Calu3 (cell line): ENCODE measurements at regions not wholly inside any gene's neighbourhood (a gene's known extent, or its start where the extent isn't known, plus 50 kb on each side); places are given as distances from the start of the nearest gene placed in this dataset.

Experiments used
- BruUV-seq: library from RNA; stranded (reverse); fragments of 400-500 nt; replicated peaks from 2 replicates; lab custom pipeline; 2021; lab: Mats Ljungman, UMichigan
- CTCF ChIA-PET: fragments of 300-600 bp; sonication (Branson Sonifier 250); formaldehyde crosslinking; loops from one replicate; lab custom pipeline; 2022; ENCODE audit warnings: antibody characterized with exemption; lab: Charles Lee
- DNase-seq: peaks from one replicate; pipeline ENCODE4 v3.0.0; 2022
- H3K27ac Mint-ChIP-seq: one replicate; pipeline ENCODE4 v1.8.0; 2022; ENCODE audit warnings: mixed read lengths; ENCODE audit not compliant: unreplicated experiment
- H3K27me3 Mint-ChIP-seq: one replicate; pipeline ENCODE4 v1.8.0; 2022; ENCODE audit warnings: mixed read lengths; ENCODE audit not compliant: unreplicated experiment
- H3K36me3 Mint-ChIP-seq: one replicate; pipeline ENCODE4 v1.8.0; 2022; ENCODE audit warnings: mild to moderate bottlenecking, moderate library complexity, mixed read lengths; ENCODE audit not compliant: insufficient read depth, unreplicated experiment
- H3K4me1 Mint-ChIP-seq: one replicate; pipeline ENCODE4 v1.8.0; 2022; ENCODE audit warnings: mild to moderate bottlenecking, low read depth, mixed read lengths; ENCODE audit not compliant: unreplicated experiment
- H3K4me3 Mint-ChIP-seq: one replicate; pipeline ENCODE4 v1.8.0; 2022; ENCODE audit warnings: mild to moderate bottlenecking, low read depth, moderate library complexity, mixed read lengths; ENCODE audit not compliant: unreplicated experiment
- H3K9me3 Mint-ChIP-seq: one replicate; pipeline ENCODE4 v1.8.0; 2022; ENCODE audit warnings: low read depth, mixed read lengths; ENCODE audit not compliant: unreplicated experiment
- intact Hi-C: fragments of 100-400 bp; cut with micrococcal nuclease; formaldehyde crosslinking; loops from one replicate; pipeline ENCODE4 v1.10.0; 2022; ENCODE audit not compliant: unreplicated experiment
- TF ChIP-seq, protein P1 (sequence below): fragments of 200-600 bp; IDR thresholded peaks from one replicate; pipeline ENCODE4 v1.8.0; 2022; ENCODE audit warnings: antibody characterized with exemption; ENCODE audit not compliant: unreplicated experiment

DNA sequence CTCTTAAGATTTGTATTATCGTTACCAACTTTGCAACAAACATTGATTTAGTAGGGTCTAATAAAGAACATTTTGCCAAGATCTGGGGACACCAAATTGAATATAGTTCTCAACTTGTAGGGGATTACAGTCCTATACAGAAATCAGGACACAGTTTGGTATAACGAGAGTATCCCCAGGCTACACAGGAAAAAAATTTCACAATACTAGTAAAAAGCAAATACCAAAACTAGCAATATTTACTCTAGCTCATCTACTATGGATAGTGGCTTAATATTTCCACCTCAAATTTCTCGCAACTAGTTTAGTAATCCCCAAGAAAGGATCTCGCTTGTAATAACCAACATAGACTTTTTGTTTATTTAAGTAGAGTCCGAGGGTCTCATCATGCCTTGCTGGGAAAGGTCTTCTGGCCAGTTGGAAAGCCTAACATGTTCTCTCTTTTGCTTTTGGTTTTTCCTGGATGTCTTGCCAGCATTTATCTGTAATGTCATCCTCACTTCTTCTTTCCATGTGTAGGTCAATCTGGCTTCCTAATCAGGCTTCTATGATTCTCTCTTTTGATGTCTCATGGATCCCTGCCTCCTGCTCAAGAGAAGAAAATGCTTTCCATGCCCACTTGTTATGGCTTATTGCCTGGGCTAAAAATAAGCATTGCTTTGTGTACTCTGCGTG lies 104.7 kb upstream of the KCNK2 start:
- CTCF ChIA-PET, result no interaction called here
- H3K9me3 Mint-ChIP-seq, result no peaks in the 10 kb centered on the region
- TF ChIP-seq, protein P1, sequence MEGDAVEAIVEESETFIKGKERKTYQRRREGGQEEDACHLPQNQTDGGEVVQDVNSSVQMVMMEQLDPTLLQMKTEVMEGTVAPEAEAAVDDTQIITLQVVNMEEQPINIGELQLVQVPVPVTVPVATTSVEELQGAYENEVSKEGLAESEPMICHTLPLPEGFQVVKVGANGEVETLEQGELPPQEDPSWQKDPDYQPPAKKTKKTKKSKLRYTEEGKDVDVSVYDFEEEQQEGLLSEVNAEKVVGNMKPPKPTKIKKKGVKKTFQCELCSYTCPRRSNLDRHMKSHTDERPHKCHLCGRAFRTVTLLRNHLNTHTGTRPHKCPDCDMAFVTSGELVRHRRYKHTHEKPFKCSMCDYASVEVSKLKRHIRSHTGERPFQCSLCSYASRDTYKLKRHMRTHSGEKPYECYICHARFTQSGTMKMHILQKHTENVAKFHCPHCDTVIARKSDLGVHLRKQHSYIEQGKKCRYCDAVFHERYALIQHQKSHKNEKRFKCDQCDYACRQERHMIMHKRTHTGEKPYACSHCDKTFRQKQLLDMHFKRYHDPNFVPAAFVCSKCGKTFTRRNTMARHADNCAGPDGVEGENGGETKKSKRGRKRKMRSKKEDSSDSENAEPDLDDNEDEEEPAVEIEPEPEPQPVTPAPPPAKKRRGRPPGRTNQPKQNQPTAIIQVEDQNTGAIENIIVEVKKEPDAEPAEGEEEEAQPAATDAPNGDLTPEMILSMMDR, result no peak
- no peak overlapping the region for H3K4me3 Mint-ChIP-seq
- BruUV-seq, result no TSS peak
- intact Hi-C loops, result no loop called here
- no peaks in the 10 kb centered on the region for H3K27me3 Mint-ChIP-seq
- no peak for DNase-seq
- no peak overlapping the region for H3K27ac Mint-ChIP-seq
- H3K36me3 Mint-ChIP-seq, result no peaks in the 10 kb centered on the region
- H3K4me1 Mint-ChIP-seq, result no peaks in the 10 kb centered on the region

DNA sequence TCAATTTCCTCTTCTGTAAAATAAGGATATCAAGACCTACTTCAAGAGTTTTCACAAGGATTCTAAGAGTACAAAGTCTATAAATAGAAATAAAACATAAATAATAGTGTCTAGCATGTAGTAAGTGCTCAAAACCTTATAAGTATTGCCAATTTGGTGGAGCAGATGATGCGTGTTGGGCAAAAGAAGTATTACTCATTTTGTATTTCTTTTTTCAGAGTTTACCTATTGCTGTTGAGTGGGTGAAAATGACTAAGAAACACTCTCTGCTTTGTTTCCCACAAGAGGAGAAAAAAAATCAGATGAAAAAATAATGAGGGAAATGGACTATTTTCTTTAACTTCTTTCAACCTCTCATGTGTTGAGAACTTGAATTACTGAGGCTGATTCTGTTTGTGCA lies 103.3 kb upstream of the KCNK2 start:
- BruUV-seq, result no TSS peak
- H3K36me3 Mint-ChIP-seq, result no peaks in the 10 kb centered on the region
- no peaks in the 10 kb centered on the region for H3K4me1 Mint-ChIP-seq
- DNase-seq, result no peak
- H3K27ac Mint-ChIP-seq, result no peak overlapping the region
- intact Hi-C loops, result no loop called here
- H3K4me3 Mint-ChIP-seq, result no peak overlapping the region
- H3K27me3 Mint-ChIP-seq, result no peaks in the 10 kb centered on the region
- peaks cover 4% of the 10 kb centered on the region for H3K9me3 Mint-ChIP-seq
- CTCF ChIA-PET, result no interaction called here
- TF ChIP-seq, protein P1, result no peak

DNA sequence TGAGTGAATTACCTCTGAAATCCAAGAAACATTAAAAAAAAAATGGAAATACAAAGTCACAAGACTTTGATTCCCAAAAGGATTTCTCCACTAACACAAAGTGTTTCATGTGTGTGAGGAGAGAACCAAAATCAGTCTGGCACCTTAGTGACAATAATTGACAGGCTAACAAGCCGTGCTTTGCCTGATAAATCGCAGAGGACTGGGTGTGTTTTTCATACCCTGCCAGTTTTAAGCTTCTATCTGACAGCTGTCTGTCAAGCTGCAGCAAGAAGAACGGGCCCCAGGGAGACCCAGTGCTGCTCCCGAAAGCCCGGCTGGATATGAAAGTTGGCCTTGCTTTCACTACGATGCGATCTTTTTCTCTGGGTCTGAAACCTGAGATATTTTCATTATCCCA lies 101.6 kb upstream of the KCNK2 start:
- intact Hi-C loops, result no loop called here
- H3K27me3 Mint-ChIP-seq, result no peaks in the 10 kb centered on the region
- no peak for DNase-seq
- TF ChIP-seq, protein P1, result no peak
- H3K27ac Mint-ChIP-seq, result no peak overlapping the region
- no peaks in the 10 kb centered on the region for H3K4me1 Mint-ChIP-seq
- CTCF ChIA-PET, result no interaction called here
- no TSS peak for BruUV-seq
- H3K4me3 Mint-ChIP-seq, result no peak overlapping the region
- H3K9me3 Mint-ChIP-seq, result peaks cover 5% of the 10 kb centered on the region
- no peaks in the 10 kb centered on the region for H3K36me3 Mint-ChIP-seq

DNA sequence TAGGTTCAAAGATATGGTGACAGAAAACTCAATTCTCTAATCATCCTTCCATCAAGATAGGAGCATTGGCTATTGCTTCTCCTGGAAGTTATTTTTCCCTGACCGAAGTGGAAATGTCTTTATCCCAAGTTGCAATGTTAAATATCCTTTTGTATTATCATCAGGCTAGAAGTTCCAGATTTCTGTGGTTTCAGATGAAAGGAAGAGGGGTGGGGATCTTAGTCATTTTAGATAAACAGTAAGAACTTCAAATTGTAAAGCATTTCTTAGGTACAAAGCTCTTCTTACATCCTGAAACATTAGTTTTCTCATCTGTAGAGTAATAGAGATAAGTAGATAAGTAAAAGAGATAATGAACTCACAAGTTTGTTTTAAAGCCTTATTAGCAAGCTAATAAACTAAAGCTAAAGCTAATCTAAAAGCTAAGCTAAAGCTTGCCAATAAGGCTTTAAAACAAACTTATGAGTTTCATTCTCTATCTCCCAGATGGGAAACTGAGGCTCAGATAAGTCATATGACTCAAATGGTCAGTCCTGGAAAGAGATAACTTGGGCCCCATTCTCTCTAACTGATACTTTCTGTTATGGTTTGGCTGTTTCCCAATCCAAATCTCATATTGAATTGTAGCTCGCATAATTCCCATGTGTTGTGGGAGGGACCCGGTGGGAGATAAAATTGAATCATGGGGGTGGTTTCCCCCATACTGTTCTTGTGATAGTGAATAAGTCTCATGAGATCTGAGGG lies 99.2 kb upstream of the KCNK2 start:
- Mint-ChIP-seq H3K36me3 (no peaks in the 10 kb centered on the region), H3K9me3 (peaks cover 5% of the 10 kb centered on the region), H3K27ac (no peak overlapping the region), H3K4me3 (no peak overlapping the region), H3K27me3 (no peaks in the 10 kb centered on the region), H3K4me1 (no peaks in the 10 kb centered on the region)
- no TSS peak for BruUV-seq
- TF ChIP-seq, protein P1, result no peak
- intact Hi-C loops, result no loop called here
- CTCF ChIA-PET, result no interaction called here
- no peak for DNase-seq
